Uterus (tissue), 3 donors: ENCODE measurements at regions not wholly inside any gene's neighbourhood (a gene's known extent, or its start where the extent isn't known, plus 50 kb on each side); places are given as distances from the start of the nearest gene placed in this dataset.

Experiments
- DNase-seq, 2 donors: peaks; one replicate each; pipeline ENCODE4 v3.0.0-alpha.2; 2019 to 2020
- H3K27ac ChIP-seq, 2 donors: fragments of 200-600 bp; sonication (generic); 1 replicate in 1 of 2; 2 replicates in 1 of 2; pipeline ENCODE4 v1.5.1; 2016 to 2018
- H3K27me3 ChIP-seq, 2 donors: fragments of 200-600 bp; sonication (generic); one replicate each; pipeline ENCODE4 v1.5.1; 2018 to 2019; ENCODE audit warnings: control low read depth in 1 of 2
- H3K36me3 ChIP-seq, 2 donors: fragments of 200-600 bp; sonication (generic); one replicate each; pipeline ENCODE4 v1.5.1; 2019; ENCODE audit warnings: control low read depth in 1 of 2
- H3K4me1 ChIP-seq, 2 donors: fragments of 200-600 bp; sonication (generic); one replicate each; pipeline ENCODE4 v1.5.1; 2018 to 2019; ENCODE audit warnings: control low read depth in 1 of 2
- H3K4me3 ChIP-seq, 2 donors: fragments of 200-600 bp; sonication (generic); 1 replicate in 1 of 2; 2 replicates in 1 of 2; pipeline ENCODE4 v1.5.1; 2018 to 2019; ENCODE audit warnings: mild to moderate bottlenecking in 1 of 2
- H3K9me3 ChIP-seq, 2 donors: fragments of 200-600 bp; sonication (generic); one replicate each; pipeline ENCODE4 v1.5.1; 2019; ENCODE audit warnings: control low read depth in 1 of 2
- CTCF ChIP-seq, 4 experiments: fragments of 200-600 bp in 2 of 4; fragments of 450-650 bp in 2 of 4; sonication (generic) in 2 of 4; IDR thresholded peaks; one replicate each; pipeline ENCODE4 v1.5.1; 2016 to 2019; ENCODE audit warnings: antibody characterized with exemption in 4 of 4, mild to moderate bottlenecking in 2 of 4, moderate library complexity in 1 of 4
- POLR2A ChIP-seq, 2 donors: fragments of 450-650 bp; IDR thresholded peaks; one replicate each; pipeline ENCODE4 v1.6.1; 2016; ENCODE audit warnings: antibody characterized with exemption in 2 of 2, mild to moderate bottlenecking in 1 of 2, moderate library complexity in 1 of 2
- intact Hi-C: fragments of 100-400 bp; cut with DNase I; formaldehyde crosslinking; loops from one replicate; pipeline ENCODE4 v1.15.1; 2023; ENCODE audit warnings: low total_unique reads
- donor health status: DM: yes; HTN: yes; CAD: no.

GRCh38 chr4:127124919-127125318 lies 507.8 kb upstream of the INTU start:
- Histone ChIP-seq H3K9me3 (no peaks in the 10 kb centered on the region), H3K36me3 (peaks cover 0 to 4% of the 10 kb centered on the region in 2 donors), H3K4me3 (no peak overlapping the region), H3K4me1 (no peaks in the 10 kb centered on the region), H3K27me3 (no peaks in the 10 kb centered on the region), H3K27ac (no peak overlapping the region)
- no peak for DNase-seq
- intact Hi-C loops: no loop called here
- no peak for TF ChIP-seq CTCF (IDR thresholded peaks at IDR 0.05)
- no peak for TF ChIP-seq POLR2A (IDR thresholded peaks at IDR 0.05)

- no peak for DNase-seq
- TF ChIP-seq POLR2A (IDR thresholded peaks at IDR 0.05) (no peak), CTCF (IDR thresholded peaks at IDR 0.05) (no peak)
These were observed 506.0 kb upstream of the INTU start for GRCh38 chr4:127126718-127127117.

GRCh38 chr4:127131527-127131926 lies 501.2 kb upstream of the INTU start:
- Histone ChIP-seq H3K27me3 (no peaks in the 10 kb centered on the region), H3K4me3 (no peak overlapping the region), H3K4me1 (no peaks in the 10 kb centered on the region), H3K27ac (no peak overlapping the region), H3K36me3 (peaks cover 0 to 4% of the 10 kb centered on the region in 2 donors), H3K9me3 (no peaks in the 10 kb centered on the region)
- no peak for DNase-seq
- no peak for TF ChIP-seq CTCF (IDR thresholded peaks at IDR 0.05)
- no peak for TF ChIP-seq POLR2A (IDR thresholded peaks at IDR 0.05)
- intact Hi-C loops: no loop called here

More at GRCh38 chr4:127126718-127127117, 506.0 kb upstream of the INTU start:
- H3K27ac ChIP-seq: no peak overlapping the region
- peaks cover 0 to 4% of the 10 kb centered on the region in 2 donors for H3K36me3 ChIP-seq
- no peaks in the 10 kb centered on the region for H3K9me3 ChIP-seq
- H3K4me3 ChIP-seq: no peak overlapping the region
- H3K4me1 ChIP-seq: no peaks in the 10 kb centered on the region
- intact Hi-C loops: no loop called here
- H3K27me3 ChIP-seq: no peaks in the 10 kb centered on the region

- intact Hi-C loops: no loop called here
These were observed 498.3 kb upstream of the INTU start for GRCh38 chr4:127134490-127134889.

GRCh38 chr4:127138586-127138985 lies 494.2 kb upstream of the INTU start:
- H3K27ac ChIP-seq: no peak overlapping the region
- no peaks in the 10 kb centered on the region for H3K9me3 ChIP-seq
- H3K36me3 ChIP-seq: no peaks in the 10 kb centered on the region
- no peak for DNase-seq
- TF ChIP-seq CTCF (IDR thresholded peaks at IDR 0.05): no peak
- no peak for TF ChIP-seq POLR2A (IDR thresholded peaks at IDR 0.05)
- intact Hi-C loops: no loop called here
- H3K4me3 ChIP-seq: no peak overlapping the region
- H3K4me1 ChIP-seq: no peaks in the 10 kb centered on the region
- no peaks in the 10 kb centered on the region for H3K27me3 ChIP-seq

More at GRCh38 chr4:127134490-127134889, 498.3 kb upstream of the INTU start:
- Histone ChIP-seq H3K4me1 (no peaks in the 10 kb centered on the region), H3K9me3 (no peaks in the 10 kb centered on the region), H3K36me3 (no peaks in the 10 kb centered on the region), H3K27me3 (no peaks in the 10 kb centered on the region), H3K4me3 (no peak overlapping the region), H3K27ac (no peak overlapping the region)
- no peak for DNase-seq
- TF ChIP-seq CTCF (IDR thresholded peaks at IDR 0.05) (no peak), POLR2A (IDR thresholded peaks at IDR 0.05) (no peak)
